ENCODE measurements at regions not wholly inside any gene's neighbourhood (a gene's known extent, or its start where the extent isn't known, plus 50 kb on each side); places are given as distances from the start of the nearest gene placed in this dataset.

- TF ChIP-seq ZNF275 (CRISPR knock-in tag; IDR thresholded peaks at IDR 0.05; ENCODE audit: borderline replicate concordance) (no peak), HOXA5 (CRISPR knock-in tag; IDR thresholded peaks at IDR 0.05) (0 out of 2 replicates have a peak, but pooled peaks have one; percentile 9), ZNF205 (CRISPR knock-in tag; IDR thresholded peaks at IDR 0.05) (no peak), ZNF230 (CRISPR knock-in tag; IDR thresholded peaks at IDR 0.05) (no peak), RFX1 (IDR thresholded peaks at IDR 0.05) (no peak), ZNF333 (CRISPR knock-in tag; IDR thresholded peaks at IDR 0.05; ENCODE audit: borderline replicate concordance) (no peak), GTF3A (CRISPR knock-in tag; conservative IDR thresholded peaks at IDR 0.05) (no peak), GRHL1 (CRISPR knock-in tag; conservative IDR thresholded peaks at IDR 0.05) (no peak), DZIP1 (CRISPR knock-in tag; IDR thresholded peaks at IDR 0.05) (no peak), ZNF281 (CRISPR knock-in tag; IDR thresholded peaks at IDR 0.05; ENCODE audit: borderline replicate concordance) (no peak), MTF2 (CRISPR knock-in tag; IDR thresholded peaks at IDR 0.05; ENCODE audit: borderline replicate concordance) (no peak), UBTF (CRISPR knock-in tag; IDR thresholded peaks at IDR 0.05) (no peak; the same call in 1 of the 2 replicates), PCBP2 (optimal IDR thresholded peaks at IDR 0.05; ENCODE audit: low read depth, low read length, poor library complexity, severe bottlenecking) (no peak), SMAD1 (CRISPR knock-in tag; IDR thresholded peaks at IDR 0.05; ENCODE audit: borderline replicate concordance, low read depth) (no peak), ZNF574 (CRISPR knock-in tag; IDR thresholded peaks at IDR 0.05) (0 out of 2 replicates have a peak, but pooled peaks have one; percentile 12)
These were observed 212.0 kb downstream of the DEPDC1B start (continued) for GRCh38 chr5:60487885-60488442.
